GM19395 (cell line): ENCODE measurements at regions not wholly inside any gene's neighbourhood (a gene's known extent, or its start where the extent isn't known, plus 50 kb on each side); places are given as distances from the start of the nearest gene placed in this dataset.

ENCODE experiments used
- ATAC-seq: cut with Tn5 transposase; IDR thresholded peaks from one replicate; pipeline ENCODE4 v1.9.1; 2021; ENCODE audit warnings: mild to moderate bottlenecking, moderate library complexity; ENCODE audit not compliant: unreplicated experiment

GRCh38 chr12:107973950-107974349, 155.1 kb upstream of the WSCD2 start:
- ATAC-seq = no peak

DNA sequence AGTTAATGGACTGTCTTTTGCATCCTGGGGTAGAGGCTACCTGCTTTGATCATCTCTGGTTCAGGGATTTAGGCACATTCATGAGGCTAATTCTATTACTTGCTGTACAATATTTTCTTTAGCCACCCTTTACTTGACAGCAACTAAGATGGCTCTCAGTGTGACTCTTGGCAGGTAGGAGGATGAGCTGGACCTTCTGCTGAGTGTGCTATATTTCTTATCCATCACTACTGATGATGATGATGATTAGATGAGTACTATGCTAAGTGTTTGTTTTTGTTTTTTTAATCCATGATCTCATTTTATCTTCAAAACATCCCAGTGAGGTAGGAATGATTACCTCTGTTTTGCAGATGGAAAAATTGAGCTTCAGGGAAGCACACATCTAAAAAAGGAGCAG, 152.8 kb upstream of the WSCD2 start:
- ATAC-seq = no peak

- no peak for ATAC-seq
Observed at GRCh38 chr12:107978201-107978600, 150.9 kb upstream of the WSCD2 start.

GRCh38 chr12:107978641-107979040, 150.4 kb upstream of the WSCD2 start:
- no peak for ATAC-seq

DNA sequence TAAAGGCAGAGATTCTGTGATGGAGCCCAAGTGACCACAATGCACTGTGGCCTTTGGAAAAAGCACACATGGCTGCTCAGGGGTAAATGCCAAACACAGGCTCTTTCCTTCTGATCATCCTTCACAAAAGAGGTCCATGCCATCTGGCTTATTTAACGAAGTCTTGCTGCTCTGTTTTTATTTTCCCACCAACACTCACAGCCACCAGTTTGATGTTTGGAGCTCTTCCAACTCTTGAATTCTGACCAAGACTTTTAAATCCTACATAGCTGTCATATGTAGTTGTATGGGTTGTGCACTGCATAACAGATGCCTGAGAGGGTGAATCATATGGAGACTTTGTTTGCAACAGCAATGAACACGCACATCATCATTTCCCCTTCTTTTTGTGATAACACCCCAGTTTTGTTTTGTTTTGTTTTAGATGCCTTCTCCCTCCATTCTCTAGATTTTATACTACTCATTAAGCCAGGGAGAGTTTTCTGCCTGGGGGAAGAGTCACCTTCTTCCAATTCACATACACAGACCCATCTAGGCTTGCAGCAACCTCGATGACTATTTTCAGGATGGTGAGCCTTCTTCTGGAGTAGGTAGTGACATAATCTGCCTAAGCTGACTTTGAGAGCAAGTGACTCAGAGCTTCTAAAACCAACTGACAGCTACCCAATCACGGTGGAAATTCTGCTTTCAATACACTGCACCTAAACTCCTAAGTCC, 145.2 kb upstream of the WSCD2 start:
- ATAC-seq = no peak

- no peak for ATAC-seq
Observed at GRCh38 chr12:107984973-107985372, 144.1 kb upstream of the WSCD2 start.

DNA sequence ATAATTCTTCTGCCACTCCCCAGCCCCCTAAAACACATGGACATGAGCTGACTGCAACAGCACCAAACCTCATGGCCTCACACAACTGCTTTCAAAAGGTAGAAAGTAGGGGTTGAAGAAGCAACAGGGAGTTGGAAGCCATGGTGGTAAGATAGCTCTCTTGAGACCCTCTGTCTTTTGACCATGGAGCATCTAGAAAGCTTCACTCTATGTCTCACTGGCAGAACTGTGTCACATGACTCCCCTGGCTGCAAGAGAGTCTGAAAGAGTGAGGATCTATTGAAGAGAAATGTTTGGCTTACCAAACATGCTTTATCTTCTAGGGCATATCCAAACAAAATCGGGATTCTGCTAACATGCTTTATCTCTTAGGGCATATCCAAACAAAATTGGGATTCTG, 142.9 kb upstream of the WSCD2 start:
- ATAC-seq = no peak

- no peak for ATAC-seq
Observed at GRCh38 chr12:107990325-107990724, 138.8 kb upstream of the WSCD2 start.

GRCh38 chr12:107992029-107992428, 137.1 kb upstream of the WSCD2 start:
- ATAC-seq = no peak

DNA sequence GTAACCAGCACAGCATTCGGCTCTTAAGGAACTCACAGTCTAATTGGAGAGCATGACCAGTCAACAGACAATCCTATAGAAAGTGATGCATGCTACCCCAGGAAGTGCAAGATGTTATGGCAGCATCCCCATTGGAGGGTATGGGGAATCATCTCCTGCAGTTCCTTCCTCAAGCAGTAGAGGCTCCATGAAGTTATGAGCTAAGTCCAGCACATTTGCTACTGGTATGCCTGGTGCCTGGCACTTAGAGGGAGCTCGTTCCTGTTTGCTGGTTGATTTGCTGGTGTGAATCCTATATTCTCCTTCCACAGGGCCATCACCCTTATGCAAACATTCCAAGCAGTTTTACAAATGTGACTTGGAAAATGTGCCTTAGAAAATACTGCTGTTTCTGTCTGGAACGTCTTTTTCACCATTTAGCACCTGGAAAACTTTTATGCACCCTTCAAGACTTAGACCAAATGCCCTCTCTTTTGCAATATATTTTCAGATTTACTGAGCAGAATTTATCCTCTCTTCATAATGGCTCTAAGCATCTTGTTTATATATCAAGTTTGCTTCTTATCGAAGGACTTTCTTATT, 136.1 kb upstream of the WSCD2 start:
- no peak for ATAC-seq

- ATAC-seq = no peak
Observed at GRCh38 chr12:107998863-107999262, 130.2 kb upstream of the WSCD2 start.

GRCh38 chr12:108000111-108000510, 129.0 kb upstream of the WSCD2 start:
- ATAC-seq = no peak

DNA sequence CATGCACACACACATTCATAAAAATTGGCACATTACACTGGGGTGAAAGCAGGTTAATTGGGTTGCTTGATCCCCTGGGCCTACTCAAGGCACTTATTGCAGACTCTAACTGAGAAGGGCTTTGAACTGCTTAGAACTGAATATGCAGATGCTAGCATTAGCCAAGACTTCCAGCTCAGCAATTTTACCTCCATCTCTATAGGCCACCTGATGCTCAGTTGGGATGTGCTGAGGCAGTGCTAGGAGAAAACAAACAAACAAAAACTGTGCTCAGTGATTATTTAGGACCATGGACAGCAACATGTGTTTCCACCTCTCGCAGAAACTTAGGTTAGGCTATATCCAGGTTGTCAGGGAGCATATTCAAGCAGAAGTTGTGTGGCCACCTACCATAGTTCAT, 124.8 kb upstream of the WSCD2 start:
- ATAC-seq = no peak

DNA sequence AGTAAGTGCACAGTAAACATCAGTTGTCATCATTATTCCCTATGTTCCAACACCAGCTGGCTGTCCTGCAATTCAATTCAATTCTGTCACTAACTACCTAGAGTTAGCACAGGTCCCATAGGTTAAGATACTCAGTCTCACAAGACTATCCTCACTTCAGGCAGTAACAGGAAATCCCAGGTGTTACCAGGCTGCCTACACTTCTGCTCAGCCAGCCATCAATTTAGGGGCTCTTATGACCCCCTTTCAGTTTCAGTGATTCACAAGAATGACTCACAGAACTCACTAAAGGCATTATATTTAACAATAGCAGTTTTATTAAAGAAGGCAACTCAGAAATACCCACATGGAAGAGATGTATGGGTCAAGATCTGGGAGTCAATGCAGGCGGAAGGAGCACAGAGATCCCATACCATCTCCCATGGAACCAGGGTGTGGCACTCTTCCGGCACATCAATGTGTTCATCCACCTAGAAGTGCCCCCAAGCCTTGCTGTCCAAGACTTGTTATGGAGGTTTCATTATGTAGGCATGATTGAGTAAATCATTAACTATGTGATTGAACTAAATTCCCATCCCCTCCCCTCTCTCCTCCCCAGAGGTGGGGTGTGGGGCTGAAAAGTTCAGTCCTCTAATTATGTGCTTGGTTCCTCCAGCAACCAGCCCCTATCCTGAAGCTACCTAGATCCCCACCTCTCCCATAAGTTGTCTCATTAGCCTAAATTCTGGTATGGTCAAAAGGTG, 120.8 kb upstream of the WSCD2 start:
- no peak for ATAC-seq

GRCh38 chr12:108009442-108010070, 119.5 kb upstream of the WSCD2 start:
- no peak for ATAC-seq

- no peak for ATAC-seq
Observed at GRCh38 chr12:108016022-108016564, 113.0 kb upstream of the WSCD2 start.

DNA sequence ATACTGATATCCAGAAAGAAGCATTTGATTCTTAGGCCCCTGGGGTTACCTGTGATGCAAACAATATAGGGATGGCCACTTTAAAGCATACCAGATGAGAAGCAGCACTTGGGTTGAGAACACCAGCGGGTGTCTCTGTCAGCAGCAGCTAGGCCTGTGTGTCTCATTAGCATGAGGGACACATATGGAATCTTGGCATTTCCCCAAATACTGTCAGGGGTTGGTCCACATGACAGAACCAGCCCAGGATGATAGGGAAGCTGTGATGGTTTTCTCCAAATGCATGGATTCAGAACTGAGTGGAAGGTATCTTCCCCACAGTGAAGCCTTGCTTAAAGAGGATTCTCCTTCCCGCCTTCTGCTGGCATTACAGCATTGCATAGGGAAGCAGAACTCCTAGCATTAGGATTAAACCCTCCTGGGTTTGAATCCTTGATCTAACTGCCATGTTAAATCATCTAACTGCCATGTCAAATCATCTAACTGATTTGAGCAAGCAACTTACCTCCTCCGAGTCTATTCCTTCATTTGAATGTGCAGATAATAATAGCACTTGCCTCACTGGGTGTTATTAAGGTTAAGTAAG, 111.5 kb upstream of the WSCD2 start:
- no peak for ATAC-seq

- no peak for ATAC-seq
Observed at GRCh38 chr12:108019862-108020261, 109.2 kb upstream of the WSCD2 start.

DNA sequence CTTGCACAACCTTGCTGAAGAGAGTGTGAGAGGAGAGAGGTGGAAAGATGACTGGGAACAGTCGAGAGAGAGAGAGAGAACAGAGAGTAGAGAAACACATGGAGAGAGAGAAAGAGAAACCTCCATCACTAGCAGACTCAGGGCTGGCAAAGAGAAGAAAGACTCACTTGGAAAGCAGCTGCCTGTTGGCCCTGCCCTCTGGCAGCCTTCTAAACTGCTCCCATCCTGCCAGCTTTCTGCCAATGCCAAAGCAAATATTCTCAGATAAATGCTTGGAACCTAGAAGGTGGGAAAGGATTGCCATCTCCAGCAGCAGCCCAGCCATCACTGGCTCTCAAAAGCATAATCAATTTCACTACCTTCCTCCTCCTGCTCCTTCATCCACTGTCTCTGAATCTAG, 107.9 kb upstream of the WSCD2 start:
- no peak for ATAC-seq

DNA sequence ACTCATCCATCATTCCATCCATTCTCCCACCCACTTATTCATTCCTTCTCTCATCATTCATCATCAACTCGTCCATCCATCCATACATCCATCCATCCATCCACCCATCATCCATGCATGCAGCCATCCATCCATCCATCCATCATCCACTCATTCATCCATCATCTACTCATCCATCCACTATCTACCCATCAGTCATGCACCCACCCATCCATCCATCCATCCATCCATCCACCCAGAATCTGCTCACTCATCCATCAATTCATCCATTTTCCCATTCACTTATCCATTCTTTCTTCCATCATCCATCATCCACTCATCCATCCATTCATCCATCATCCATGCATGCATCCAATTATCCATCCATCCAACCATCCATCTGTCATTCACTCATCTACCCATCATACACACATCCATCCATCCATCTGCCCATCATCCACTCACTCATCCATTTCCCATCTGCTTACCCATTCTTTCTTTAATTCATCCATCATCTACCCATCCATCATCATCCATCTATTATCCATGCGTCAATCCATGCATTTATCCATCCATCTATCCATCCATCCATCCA, 107.1 kb upstream of the WSCD2 start:
- no peak for ATAC-seq
